CD4-positive, alpha-beta T cell (primary cell): ENCODE measurements at regions not wholly inside any gene's neighbourhood (a gene's known extent, or its start where the extent isn't known, plus 50 kb on each side); places are given as distances from the start of the nearest gene placed in this dataset.

ENCODE experiments used
- ATAC-seq: fragments of 200-7000 bp; cut with Tn5 transposase; one replicate; pipeline ENCODE4 v1.10.0; 2022; ENCODE audit warnings: mild to moderate bottlenecking; ENCODE audit not compliant: poor library complexity
- CTCF ChIA-PET: fragments of 350-600 bp; sonication (Branson Sonifier 250); formaldehyde crosslinking; loops from one replicate; lab custom pipeline; 2021; ENCODE audit warnings: antibody characterized with exemption, inconsistent platforms; lab: Charles Lee
- POLR2A ChIA-PET: fragments of 350-600 bp; sonication (Branson Sonifier 250); formaldehyde crosslinking; loops from one replicate; lab custom pipeline; 2021; ENCODE audit warnings: antibody characterized with exemption, inconsistent platforms; lab: Charles Lee
- DNase-seq, 14 experiments: peaks; one replicate each; pipeline ENCODE4 v3.0.0-alpha.2; 2013 to 2020; ENCODE audit warnings: mixed read lengths in 2 of 14
- H3K27ac ChIP-seq, 2 donors: one replicate each; pipeline versions ENCODE4 v1.5.1 to v1.7.0; 2013; ENCODE audit warnings: low read length in 2 of 2, low read depth in 1 of 2, mild to moderate bottlenecking in 1 of 2
- H3K27me3 ChIP-seq, 2 experiments: 1 replicate in 1 of 2; 2 replicates in 1 of 2; pipeline versions ENCODE4 v1.6.1 to v1.7.0; 2013; ENCODE audit warnings: low read length in 2 of 2, control low read depth in 1 of 2, mild to moderate bottlenecking in 1 of 2, moderate library complexity in 1 of 2; ENCODE audit not compliant: insufficient read depth in 2 of 2, control insufficient read depth in 1 of 2
- H3K36me3 ChIP-seq: one replicate; pipeline ENCODE4 v1.6.1; 2013; ENCODE audit warnings: low read length, control low read depth; ENCODE audit not compliant: insufficient read depth
- H3K4me1 ChIP-seq: one replicate; pipeline ENCODE4 v1.6.1; 2013; ENCODE audit warnings: low read length, control low read depth; ENCODE audit not compliant: insufficient read depth
- H3K4me3 ChIP-seq: one replicate; pipeline ENCODE4 v1.5.1; 2013; ENCODE audit warnings: mild to moderate bottlenecking, low read length, moderate library complexity
- H3K9me3 ChIP-seq, 2 experiments: 1 replicate in 1 of 2; 2 replicates in 1 of 2; pipeline versions ENCODE4 v1.6.1 to v1.7.0; 2013; ENCODE audit warnings: low read length in 2 of 2, mild to moderate bottlenecking in 2 of 2, control low read depth in 1 of 2, moderate library complexity in 1 of 2; ENCODE audit not compliant: control insufficient read depth in 1 of 2, insufficient read depth in 1 of 2
- H3K27ac Mint-ChIP-seq: one replicate; pipeline ENCODE4 v1.8.0; 2020; ENCODE audit warnings: mixed read lengths
- H3K27me3 Mint-ChIP-seq: one replicate; pipeline ENCODE4 v1.8.0; 2021; ENCODE audit warnings: mixed read lengths
- H3K36me3 Mint-ChIP-seq: one replicate; pipeline ENCODE4 v1.8.0; 2021; ENCODE audit warnings: low read depth, mixed read lengths
- H3K4me1 Mint-ChIP-seq: one replicate; pipeline ENCODE4 v1.8.0; 2021; ENCODE audit warnings: low read depth, mixed read lengths
- H3K4me3 Mint-ChIP-seq: one replicate; pipeline ENCODE4 v1.8.0; 2020; ENCODE audit warnings: mild to moderate bottlenecking, mixed read lengths
- H3K9me3 Mint-ChIP-seq: one replicate; pipeline ENCODE4 v1.8.0; 2020; ENCODE audit warnings: mixed read lengths
- intact Hi-C, 2 experiments: fragments of 100-400 bp; cut with DNase I in 1 of 2; cut with micrococcal nuclease in 1 of 2; formaldehyde crosslinking; loops; one replicate each; pipeline versions ENCODE4 v1.15.1 to v1.9.0; 2023 to 2025; cut with DNase I, micrococcal nuclease
- TF ChIP-seq, protein P1 (sequence below): fragments of 200-600 bp; IDR thresholded peaks from one replicate; pipeline ENCODE4 v1.8.0; 2022; ENCODE audit warnings: antibody characterized with exemption, mild to moderate bottlenecking

DNA sequence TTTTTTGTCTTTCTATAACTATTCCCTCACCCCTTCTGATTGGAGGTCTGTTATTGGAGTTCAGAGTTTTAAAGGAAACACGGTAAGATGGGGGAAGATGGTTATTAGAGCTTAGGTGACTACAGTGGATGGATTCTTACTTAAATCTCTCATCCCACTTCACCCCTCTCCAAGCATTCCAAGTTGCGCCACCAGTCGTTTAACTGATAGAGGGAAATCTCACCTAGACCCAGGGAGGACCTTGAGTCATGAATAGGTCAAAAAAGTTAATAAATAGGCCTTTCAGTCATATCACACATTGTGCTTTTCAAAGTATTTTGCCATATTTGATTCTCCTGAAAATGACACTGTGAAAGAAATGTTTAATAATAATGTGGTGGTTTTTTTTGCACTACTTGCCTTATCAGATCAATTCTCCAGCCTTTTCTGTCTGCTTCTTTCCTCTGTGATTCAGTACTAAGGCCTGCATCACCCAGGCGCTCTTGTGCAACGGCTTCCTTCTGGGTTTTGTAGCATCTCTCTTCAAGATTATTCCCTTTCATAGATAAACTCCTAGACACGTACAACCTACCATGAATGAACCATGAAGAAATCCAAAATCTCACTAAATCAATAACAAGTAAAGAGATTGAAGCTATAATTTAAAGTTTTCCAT is 100.4 kb upstream of the TGFBR2 start:
- peaks cover 4% of the 10 kb centered on the region for H3K9me3 Mint-ChIP-seq
- Histone ChIP-seq H3K9me3 (no peaks in the 10 kb centered on the region), H3K36me3 (no peaks in the 10 kb centered on the region), H3K27ac (no peak overlapping the region), H3K27me3 (no peaks in the 10 kb centered on the region), H3K4me3 (no peak overlapping the region), H3K4me1 (no peaks in the 10 kb centered on the region)
- H3K36me3 Mint-ChIP-seq: no peaks in the 10 kb centered on the region
- intact Hi-C loops: no loop called here
- H3K27me3 Mint-ChIP-seq: no peaks in the 10 kb centered on the region
- TF ChIP-seq, protein P1, sequence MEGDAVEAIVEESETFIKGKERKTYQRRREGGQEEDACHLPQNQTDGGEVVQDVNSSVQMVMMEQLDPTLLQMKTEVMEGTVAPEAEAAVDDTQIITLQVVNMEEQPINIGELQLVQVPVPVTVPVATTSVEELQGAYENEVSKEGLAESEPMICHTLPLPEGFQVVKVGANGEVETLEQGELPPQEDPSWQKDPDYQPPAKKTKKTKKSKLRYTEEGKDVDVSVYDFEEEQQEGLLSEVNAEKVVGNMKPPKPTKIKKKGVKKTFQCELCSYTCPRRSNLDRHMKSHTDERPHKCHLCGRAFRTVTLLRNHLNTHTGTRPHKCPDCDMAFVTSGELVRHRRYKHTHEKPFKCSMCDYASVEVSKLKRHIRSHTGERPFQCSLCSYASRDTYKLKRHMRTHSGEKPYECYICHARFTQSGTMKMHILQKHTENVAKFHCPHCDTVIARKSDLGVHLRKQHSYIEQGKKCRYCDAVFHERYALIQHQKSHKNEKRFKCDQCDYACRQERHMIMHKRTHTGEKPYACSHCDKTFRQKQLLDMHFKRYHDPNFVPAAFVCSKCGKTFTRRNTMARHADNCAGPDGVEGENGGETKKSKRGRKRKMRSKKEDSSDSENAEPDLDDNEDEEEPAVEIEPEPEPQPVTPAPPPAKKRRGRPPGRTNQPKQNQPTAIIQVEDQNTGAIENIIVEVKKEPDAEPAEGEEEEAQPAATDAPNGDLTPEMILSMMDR: no peak
- DNase-seq (no peak), ATAC-seq (no peak)
- no peak overlapping the region for H3K27ac Mint-ChIP-seq
- ChIA-PET POLR2A (interaction anchor here (0.7 kb wide), 1 partner anchor 11 kb away, joined by 3 read pairs; no protein-coding TSS in a partner anchor), CTCF (interaction anchor here (0.7 kb wide), 1 partner anchor 211 kb away, joined by 4 read pairs; no protein-coding TSS in a partner anchor)
- no peak overlapping the region for H3K4me3 Mint-ChIP-seq
- peaks cover 18% of the 10 kb centered on the region for H3K4me1 Mint-ChIP-seq

DNA sequence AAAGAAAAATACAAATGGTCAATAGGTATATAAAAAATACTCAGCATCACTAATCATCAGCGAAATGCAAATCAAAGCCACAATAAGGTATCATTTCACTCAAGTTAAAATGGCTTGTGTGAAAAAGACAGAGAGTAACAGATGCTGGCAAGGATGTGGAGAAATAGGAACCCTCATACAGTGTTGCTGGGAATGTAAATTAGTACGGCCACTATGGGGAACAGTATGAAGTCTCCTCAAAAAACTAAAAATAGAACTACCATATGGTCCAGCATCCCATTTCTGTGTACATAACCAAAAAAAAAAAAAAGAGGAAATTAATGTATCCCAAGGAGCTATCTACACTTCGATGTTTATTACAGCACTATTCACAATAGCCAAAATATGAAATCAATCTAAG is 98.1 kb upstream of the TGFBR2 start:
- H3K27ac ChIP-seq: no peak overlapping the region
- Mint-ChIP-seq H3K27me3 (no peaks in the 10 kb centered on the region), H3K9me3 (no peaks in the 10 kb centered on the region), H3K36me3 (no peaks in the 10 kb centered on the region), H3K27ac (no peak overlapping the region), H3K4me1 (peaks cover 13% of the 10 kb centered on the region), H3K4me3 (no peak overlapping the region)
- no peaks in the 10 kb centered on the region for H3K36me3 ChIP-seq
- POLR2A ChIA-PET: no interaction called here
- peaks cover 6% of the 10 kb centered on the region for H3K4me1 ChIP-seq
- CTCF ChIA-PET: interaction anchor here (0.6 kb wide), 1 partner anchor 40 kb away, joined by 3 read pairs; no protein-coding TSS in a partner anchor
- no peaks in the 10 kb centered on the region for H3K27me3 ChIP-seq
- DNase-seq (no peak), ATAC-seq (no peak)
- TF ChIP-seq, protein P1: no peak
- H3K9me3 ChIP-seq: no peaks in the 10 kb centered on the region
- no peak overlapping the region for H3K4me3 ChIP-seq
- intact Hi-C loops: no loop called here

DNA sequence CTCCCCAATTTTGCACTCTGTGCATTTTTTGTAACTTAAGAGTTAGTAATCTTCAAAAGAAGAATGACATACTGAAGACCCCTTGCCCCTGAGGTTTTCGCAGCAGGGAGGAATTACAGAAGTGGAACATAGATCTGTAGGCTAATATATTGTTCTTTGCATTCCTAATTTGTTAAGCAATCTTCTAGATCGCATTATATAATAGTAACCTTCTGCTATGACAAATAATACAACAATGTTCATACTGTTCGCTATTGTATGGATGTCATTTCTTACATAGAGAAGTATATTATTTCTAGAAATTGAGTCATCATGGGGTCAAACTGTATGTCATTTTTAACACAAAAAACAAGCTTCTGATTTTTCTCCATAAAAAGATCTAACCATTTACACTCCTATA is 95.8 kb upstream of the TGFBR2 start:
- no peaks in the 10 kb centered on the region for H3K27me3 Mint-ChIP-seq
- no peak overlapping the region for H3K27ac ChIP-seq
- H3K4me3 ChIP-seq: no peak overlapping the region
- H3K36me3 Mint-ChIP-seq: no peaks in the 10 kb centered on the region
- intact Hi-C loops: loop anchor here in 1 of 2 experiments (10.0 kb wide), 1 partner anchor 184 kb away; no protein-coding TSS in a partner anchor
- H3K9me3 ChIP-seq: no peaks in the 10 kb centered on the region
- CTCF ChIA-PET: no interaction called here
- no peaks in the 10 kb centered on the region for H3K36me3 ChIP-seq
- DNase-seq: no peak
- TF ChIP-seq, protein P1: no peak
- POLR2A ChIA-PET: no interaction called here
- H3K4me1 Mint-ChIP-seq: peaks cover 11% of the 10 kb centered on the region
- ATAC-seq: no peak
- no peak overlapping the region for H3K4me3 Mint-ChIP-seq
- H3K9me3 Mint-ChIP-seq: no peaks in the 10 kb centered on the region
- no peaks in the 10 kb centered on the region for H3K27me3 ChIP-seq
- H3K27ac Mint-ChIP-seq: no peak overlapping the region
- peaks cover 6% of the 10 kb centered on the region for H3K4me1 ChIP-seq
